GM21786 (cell line): ENCODE measurements at regions not wholly inside any gene's neighbourhood (a gene's known extent, or its start where the extent isn't known, plus 50 kb on each side); places are given as distances from the start of the nearest gene placed in this dataset.
"Not testable (repeated sequence)": the region's sequence is repeated elsewhere in the genome, so short reads cannot be mapped to it uniquely, and the experiment has no call there.

Experiments used
- ATAC-seq: cut with Tn5 transposase; IDR thresholded peaks from one replicate; pipeline ENCODE4 v1.9.1; 2021; ENCODE audit not compliant: unreplicated experiment

- no peak for ATAC-seq
These were observed 434.7 kb upstream of the GRM3 start for GRCh38 chr7:86209036-86209435.

GRCh38 chr7:86207740-86208139 is 436.0 kb upstream of the GRM3 start:
- no peak for ATAC-seq

GRCh38 chr7:86202833-86203232 is 440.9 kb upstream of the GRM3 start:
- no peak for ATAC-seq

GRCh38 chr7:86201767-86202166 is 441.9 kb upstream of the GRM3 start:
- no peak for ATAC-seq

- no peak for ATAC-seq
These were observed 443.7 kb upstream of the GRM3 start for GRCh38 chr7:86199881-86200614.

GRCh38 chr7:86190351-86190750 is 453.4 kb upstream of the GRM3 start:
- no peak for ATAC-seq

- no peak for ATAC-seq
These were observed 462.2 kb upstream of the GRM3 start for GRCh38 chr7:86181474-86181873.

GRCh38 chr7:86164827-86165226 is 478.9 kb upstream of the GRM3 start:
- ATAC-seq, result no peak

- ATAC-seq, result no peak
These were observed 485.6 kb upstream of the GRM3 start for GRCh38 chr7:86158111-86158510.

- no peak for ATAC-seq
These were observed 488.1 kb upstream of the GRM3 start for GRCh38 chr7:86155623-86156022.

GRCh38 chr7:86152926-86153325 is 490.8 kb upstream of the GRM3 start:
- ATAC-seq, result no peak

- ATAC-seq, result no peak
These were observed 494.6 kb upstream of the GRM3 start for GRCh38 chr7:86149024-86149665.

- no peak for ATAC-seq
These were observed 495.2 kb upstream of the GRM3 start for GRCh38 chr7:86148501-86148900.

GRCh38 chr7:86137343-86137742 is 506.4 kb upstream of the GRM3 start:
- no peak for ATAC-seq

GRCh38 chr7:86130268-86130667 is 513.4 kb upstream of the GRM3 start:
- ATAC-seq, result no peak

- no peak for ATAC-seq
These were observed 520.2 kb upstream of the GRM3 start for GRCh38 chr7:86123476-86123875.

GRCh38 chr7:86094166-86094669 is 549.5 kb upstream of the GRM3 start:
- ATAC-seq, result no peak

- ATAC-seq, result no peak
These were observed 552.3 kb upstream of the GRM3 start for GRCh38 chr7:86091369-86091768.

GRCh38 chr7:86089455-86089854 is 554.3 kb upstream of the GRM3 start:
- ATAC-seq, result no peak

- ATAC-seq, result not testable (repeated sequence)
These were observed 579.1 kb upstream of the GRM3 start for GRCh38 chr7:86064572-86064971.

GRCh38 chr7:86058649-86059048 is 585.1 kb upstream of the GRM3 start:
- no peak for ATAC-seq

- no peak for ATAC-seq
These were observed 592.8 kb upstream of the GRM3 start for GRCh38 chr7:86050918-86051317.

GRCh38 chr7:86049910-86050309 is 593.8 kb upstream of the GRM3 start:
- no peak for ATAC-seq
